HG02981 (cell line): ENCODE measurements at regions not wholly inside any gene's neighbourhood (a gene's known extent, or its start where the extent isn't known, plus 50 kb on each side); places are given as distances from the start of the nearest gene placed in this dataset.
"Not testable (repeated sequence)": the region's sequence is repeated elsewhere in the genome, so short reads cannot be mapped to it uniquely, and the experiment has no call there.

ENCODE experiments used
- ATAC-seq: cut with Tn5 transposase; IDR thresholded peaks from one replicate; pipeline ENCODE4 v1.9.1; 2021; ENCODE audit warnings: mild to moderate bottlenecking, moderate library complexity; ENCODE audit not compliant: unreplicated experiment

GRCh38 chr1:232422098-232422497, 207.8 kb downstream of the SIPA1L2 start:
- no peak for ATAC-seq

- ATAC-seq: no peak
Measured at GRCh38 chr1:232421143-232421796, 208.7 kb downstream of the SIPA1L2 start.

- no peak for ATAC-seq
Measured at GRCh38 chr1:232417636-232418248, 212.2 kb downstream of the SIPA1L2 start.

GRCh38 chr1:232416026-232416568, 213.8 kb downstream of the SIPA1L2 start:
- no peak for ATAC-seq

GRCh38 chr1:232415481-232415880, 214.5 kb downstream of the SIPA1L2 start:
- not testable (repeated sequence) for ATAC-seq

GRCh38 chr1:232414100-232414499, 215.8 kb downstream of the SIPA1L2 start:
- no peak for ATAC-seq

- no peak for ATAC-seq
Measured at GRCh38 chr1:232413674-232414073, 216.3 kb downstream of the SIPA1L2 start.

GRCh38 chr1:232409584-232409983, 220.3 kb downstream of the SIPA1L2 start:
- no peak for ATAC-seq

- no peak for ATAC-seq
Measured at GRCh38 chr1:232407120-232407519, 222.8 kb downstream of the SIPA1L2 start.

- ATAC-seq: no peak
Measured at GRCh38 chr1:232405781-232406180, 224.2 kb downstream of the SIPA1L2 start.

GRCh38 chr1:232404981-232405731, 224.8 kb downstream of the SIPA1L2 start:
- ATAC-seq: no peak

- no peak for ATAC-seq
Measured at GRCh38 chr1:232404227-232404626, 225.7 kb downstream of the SIPA1L2 start.

GRCh38 chr1:232403017-232403714, 226.8 kb downstream of the SIPA1L2 start:
- ATAC-seq: no peak

GRCh38 chr1:232398823-232399222, 231.1 kb downstream of the SIPA1L2 start:
- ATAC-seq: no peak

GRCh38 chr1:232393444-232394146, 236.3 kb downstream of the SIPA1L2 start:
- no peak for ATAC-seq

GRCh38 chr1:232393010-232393409, 236.9 kb downstream of the SIPA1L2 start:
- no peak for ATAC-seq

- ATAC-seq: no peak
Measured at GRCh38 chr1:232390590-232390989, 239.3 kb downstream of the SIPA1L2 start.

GRCh38 chr1:232389744-232390143, 240.2 kb downstream of the SIPA1L2 start:
- ATAC-seq: no peak

- no peak for ATAC-seq
Measured at GRCh38 chr1:232388363-232388762, 241.6 kb downstream of the SIPA1L2 start.

- ATAC-seq: no peak
Measured at GRCh38 chr1:232386721-232387510, 243.0 kb downstream of the SIPA1L2 start.
